ENCODE measurements at regions not wholly inside any gene's neighbourhood (a gene's known extent, or its start where the extent isn't known, plus 50 kb on each side); places are given as distances from the start of the nearest gene placed in this dataset.

- H3K27ac Mint-ChIP-seq = no peak overlapping the region
- peaks cover 7% of the 10 kb centered on the region for H3K9me3 Mint-ChIP-seq
- H3K4me3 Mint-ChIP-seq = no peak overlapping the region
- no peaks in the 10 kb centered on the region for H3K36me3 Mint-ChIP-seq (ENCODE audit: low read depth)
- no peaks in the 10 kb centered on the region for H3K27me3 Mint-ChIP-seq (ENCODE audit: insufficient read depth)
- DNase-seq (ENCODE audit: low spot score) = no peak
- intact Hi-C loops (cut with micrococcal nuclease) = no loop called here
- H3K4me1 Mint-ChIP-seq (ENCODE audit: low read depth) = no peaks in the 10 kb centered on the region
Observed at GRCh38 chr3:165393461-165393860, 197.3 kb upstream of the SLITRK3 start.

- no peak for DNase-seq (ENCODE audit: low spot score)
- Mint-ChIP-seq H3K27ac (no peak overlapping the region), H3K4me3 (no peak overlapping the region), H3K4me1 (ENCODE audit: low read depth) (no peaks in the 10 kb centered on the region), H3K9me3 (peaks cover 7% of the 10 kb centered on the region), H3K36me3 (ENCODE audit: low read depth) (no peaks in the 10 kb centered on the region), H3K27me3 (ENCODE audit: insufficient read depth) (no peaks in the 10 kb centered on the region)
- intact Hi-C loops (cut with micrococcal nuclease) = no loop called here
Observed at GRCh38 chr3:165390166-165390565, 194.0 kb upstream of the SLITRK3 start.

GRCh38 chr3:165389653-165390052 is 193.5 kb upstream of the SLITRK3 start:
- Mint-ChIP-seq H3K27ac (no peak overlapping the region), H3K4me1 (ENCODE audit: low read depth) (no peaks in the 10 kb centered on the region), H3K9me3 (peaks cover 7% of the 10 kb centered on the region), H3K27me3 (ENCODE audit: insufficient read depth) (no peaks in the 10 kb centered on the region), H3K36me3 (ENCODE audit: low read depth) (no peaks in the 10 kb centered on the region), H3K4me3 (no peak overlapping the region)
- intact Hi-C loops (cut with micrococcal nuclease) = no loop called here
- no peak for DNase-seq (ENCODE audit: low spot score)

- no peak for DNase-seq (ENCODE audit: low spot score)
- intact Hi-C loops (cut with micrococcal nuclease) = no loop called here
- H3K27me3 Mint-ChIP-seq (ENCODE audit: insufficient read depth) = no peaks in the 10 kb centered on the region
- no peaks in the 10 kb centered on the region for H3K4me1 Mint-ChIP-seq (ENCODE audit: low read depth)
- peaks cover 7% of the 10 kb centered on the region for H3K9me3 Mint-ChIP-seq
- H3K27ac Mint-ChIP-seq = no peak overlapping the region
- H3K4me3 Mint-ChIP-seq = no peak overlapping the region
- H3K36me3 Mint-ChIP-seq (ENCODE audit: low read depth) = no peaks in the 10 kb centered on the region
Observed at GRCh38 chr3:165389064-165389463, 192.9 kb upstream of the SLITRK3 start.

- H3K27ac Mint-ChIP-seq = no peak overlapping the region
- intact Hi-C loops (cut with micrococcal nuclease) = loop anchor here (5.0 kb wide), 1 partner anchor 894 kb away; no protein-coding TSS in a partner anchor
- H3K4me1 Mint-ChIP-seq (ENCODE audit: low read depth) = no peaks in the 10 kb centered on the region
- no peaks in the 10 kb centered on the region for H3K9me3 Mint-ChIP-seq
- H3K27me3 Mint-ChIP-seq (ENCODE audit: insufficient read depth) = no peaks in the 10 kb centered on the region
- no peak overlapping the region for H3K4me3 Mint-ChIP-seq
- no peaks in the 10 kb centered on the region for H3K36me3 Mint-ChIP-seq (ENCODE audit: low read depth)
- DNase-seq (ENCODE audit: low spot score) = no peak
Observed at GRCh38 chr3:165383381-165383780, 187.2 kb upstream of the SLITRK3 start.

- no peak overlapping the region for H3K4me3 Mint-ChIP-seq
- no peak overlapping the region for H3K27ac Mint-ChIP-seq
- H3K36me3 Mint-ChIP-seq (ENCODE audit: low read depth) = no peaks in the 10 kb centered on the region
- no peak for DNase-seq (ENCODE audit: low spot score)
- no peaks in the 10 kb centered on the region for H3K27me3 Mint-ChIP-seq (ENCODE audit: insufficient read depth)
- H3K9me3 Mint-ChIP-seq = no peaks in the 10 kb centered on the region
- intact Hi-C loops (cut with micrococcal nuclease) = loop anchor here (5.0 kb wide), 1 partner anchor 895 kb away; no protein-coding TSS in a partner anchor
- H3K4me1 Mint-ChIP-seq (ENCODE audit: low read depth) = no peaks in the 10 kb centered on the region
Observed at GRCh38 chr3:165382672-165383071, 186.5 kb upstream of the SLITRK3 start.

GRCh38 chr3:165378761-165379160 is 182.6 kb upstream of the SLITRK3 start:
- Mint-ChIP-seq H3K4me1 (ENCODE audit: low read depth) (no peaks in the 10 kb centered on the region), H3K27me3 (ENCODE audit: insufficient read depth) (no peaks in the 10 kb centered on the region), H3K4me3 (no peak overlapping the region), H3K36me3 (ENCODE audit: low read depth) (no peaks in the 10 kb centered on the region), H3K27ac (no peak overlapping the region), H3K9me3 (no peaks in the 10 kb centered on the region)
- no peak for DNase-seq (ENCODE audit: low spot score)
- intact Hi-C loops (cut with micrococcal nuclease) = loop anchor here (10.0 kb wide), 1 partner anchor 226 kb away; no protein-coding TSS in a partner anchor

GRCh38 chr3:165359005-165359404 is 162.8 kb upstream of the SLITRK3 start:
- H3K27ac Mint-ChIP-seq = no peak overlapping the region
- H3K27me3 Mint-ChIP-seq (ENCODE audit: insufficient read depth) = no peaks in the 10 kb centered on the region
- H3K4me3 Mint-ChIP-seq = no peak overlapping the region
- intact Hi-C loops (cut with micrococcal nuclease) = no loop called here
- H3K4me1 Mint-ChIP-seq (ENCODE audit: low read depth) = no peaks in the 10 kb centered on the region
- no peaks in the 10 kb centered on the region for H3K36me3 Mint-ChIP-seq (ENCODE audit: low read depth)
- DNase-seq (ENCODE audit: low spot score) = no peak
- peaks cover 14% of the 10 kb centered on the region for H3K9me3 Mint-ChIP-seq

GRCh38 chr3:165355316-165355715 is 159.1 kb upstream of the SLITRK3 start:
- no peaks in the 10 kb centered on the region for H3K27me3 Mint-ChIP-seq (ENCODE audit: insufficient read depth)
- no peak for DNase-seq (ENCODE audit: low spot score)
- no peak overlapping the region for H3K4me3 Mint-ChIP-seq
- peaks cover 13% of the 10 kb centered on the region for H3K9me3 Mint-ChIP-seq
- no peak overlapping the region for H3K27ac Mint-ChIP-seq
- H3K4me1 Mint-ChIP-seq (ENCODE audit: low read depth) = no peaks in the 10 kb centered on the region
- intact Hi-C loops (cut with micrococcal nuclease) = no loop called here
- H3K36me3 Mint-ChIP-seq (ENCODE audit: low read depth) = no peaks in the 10 kb centered on the region

- H3K27me3 Mint-ChIP-seq (ENCODE audit: insufficient read depth) = no peaks in the 10 kb centered on the region
- H3K36me3 Mint-ChIP-seq (ENCODE audit: low read depth) = no peaks in the 10 kb centered on the region
- DNase-seq (ENCODE audit: low spot score) = no peak
- intact Hi-C loops (cut with micrococcal nuclease) = no loop called here
- H3K4me3 Mint-ChIP-seq = no peak overlapping the region
- peaks cover 8% of the 10 kb centered on the region for H3K9me3 Mint-ChIP-seq
- no peak overlapping the region for H3K27ac Mint-ChIP-seq
- H3K4me1 Mint-ChIP-seq (ENCODE audit: low read depth) = no peaks in the 10 kb centered on the region
Observed at GRCh38 chr3:165347526-165347925, 151.3 kb upstream of the SLITRK3 start.

GRCh38 chr3:165346503-165346902 is 150.3 kb upstream of the SLITRK3 start:
- no peaks in the 10 kb centered on the region for H3K4me1 Mint-ChIP-seq (ENCODE audit: low read depth)
- no peaks in the 10 kb centered on the region for H3K36me3 Mint-ChIP-seq (ENCODE audit: low read depth)
- intact Hi-C loops (cut with micrococcal nuclease) = no loop called here
- no peaks in the 10 kb centered on the region for H3K27me3 Mint-ChIP-seq (ENCODE audit: insufficient read depth)
- no peak overlapping the region for H3K4me3 Mint-ChIP-seq
- no peak overlapping the region for H3K27ac Mint-ChIP-seq
- no peak for DNase-seq (ENCODE audit: low spot score)
- H3K9me3 Mint-ChIP-seq = peaks cover 4% of the 10 kb centered on the region

- DNase-seq (ENCODE audit: low spot score) = no peak
- Mint-ChIP-seq H3K4me1 (ENCODE audit: low read depth) (no peaks in the 10 kb centered on the region), H3K27ac (no peak overlapping the region), H3K27me3 (ENCODE audit: insufficient read depth) (no peaks in the 10 kb centered on the region), H3K9me3 (no peaks in the 10 kb centered on the region), H3K36me3 (ENCODE audit: low read depth) (no peaks in the 10 kb centered on the region), H3K4me3 (no peak overlapping the region)
- intact Hi-C loops (cut with micrococcal nuclease) = no loop called here
Observed at GRCh38 chr3:165343185-165343584, 147.0 kb upstream of the SLITRK3 start.

- H3K4me3 Mint-ChIP-seq = no peak overlapping the region
- H3K36me3 Mint-ChIP-seq (ENCODE audit: low read depth) = no peaks in the 10 kb centered on the region
- H3K27me3 Mint-ChIP-seq (ENCODE audit: insufficient read depth) = no peaks in the 10 kb centered on the region
- no peak for DNase-seq (ENCODE audit: low spot score)
- H3K9me3 Mint-ChIP-seq = no peaks in the 10 kb centered on the region
- no peak overlapping the region for H3K27ac Mint-ChIP-seq
- intact Hi-C loops (cut with micrococcal nuclease) = no loop called here
- no peaks in the 10 kb centered on the region for H3K4me1 Mint-ChIP-seq (ENCODE audit: low read depth)
Observed at GRCh38 chr3:165339753-165340152, 143.6 kb upstream of the SLITRK3 start.

- H3K4me3 Mint-ChIP-seq = no peak overlapping the region
- intact Hi-C loops (cut with micrococcal nuclease) = no loop called here
- no peak for DNase-seq (ENCODE audit: low spot score)
- H3K4me1 Mint-ChIP-seq (ENCODE audit: low read depth) = no peaks in the 10 kb centered on the region
- H3K36me3 Mint-ChIP-seq (ENCODE audit: low read depth) = no peaks in the 10 kb centered on the region
- no peaks in the 10 kb centered on the region for H3K27me3 Mint-ChIP-seq (ENCODE audit: insufficient read depth)
- no peaks in the 10 kb centered on the region for H3K9me3 Mint-ChIP-seq
- no peak overlapping the region for H3K27ac Mint-ChIP-seq
Observed at GRCh38 chr3:165336786-165337185, 140.6 kb upstream of the SLITRK3 start.

Measured in activated T-helper 1 cell treated with anti-CD3 and anti-CD28 coated beads, Interleukin-12 subunit alpha, Interleukin-12 subunit beta, Interleukin-2, Interleukin-4 antibody, amounts not matched to agents 30 ng/mL and 10 ng/mL and 1 ng/mL, durations not matched to agents 14 hours and 24 hours and 36 hours (primary cell).